Neural progenitor cell (in vitro differentiated cells): ENCODE measurements at regions not wholly inside any gene's neighbourhood (a gene's known extent, or its start where the extent isn't known, plus 50 kb on each side); places are given as distances from the start of the nearest gene placed in this dataset.

Source experiments
- DNase-seq: peaks from one replicate; pipeline ENCODE4 v3.0.0-alpha.2; 2016; ENCODE audit warnings: low spot score
- H2AFZ ChIP-seq: fragments of 200-600 bp; sonication (generic); replicated peaks from 2 replicates; pipeline ENCODE4 v1.6.1; 2016; ENCODE audit warnings: antibody characterized with exemption
- H3F3A ChIP-seq: fragments of 200-600 bp; sonication (generic); 2 replicates; pipeline ENCODE4 v1.6.1; 2016; ENCODE audit warnings: antibody characterized with exemption, low read depth
- H3K27ac ChIP-seq: fragments of 200-600 bp; sonication (generic); 2 replicates; pipeline ENCODE4 v1.5.1; 2016; ENCODE audit warnings: mild to moderate bottlenecking
- H3K27me3 ChIP-seq: fragments of 200-600 bp; sonication (generic); 2 replicates; pipeline ENCODE4 v1.6.1; 2016; ENCODE audit warnings: mild to moderate bottlenecking, moderate library complexity
- H3K36me3 ChIP-seq: fragments of 200-600 bp; sonication (generic); 2 replicates; pipeline ENCODE4 v1.5.1; 2016
- H3K4me1 ChIP-seq: fragments of 200-600 bp; sonication (generic); 2 replicates; pipeline ENCODE4 v1.6.1; 2016; ENCODE audit warnings: mixed run types
- H3K4me2 ChIP-seq: fragments of 200-600 bp; sonication (generic); 2 replicates; pipeline ENCODE4 v1.6.1; 2016
- H3K4me3 ChIP-seq: fragments of 200-600 bp; sonication (generic); 2 replicates; pipeline ENCODE4 v1.5.1; 2016
- H3K79me2 ChIP-seq: fragments of 200-600 bp; sonication (generic); 2 replicates; pipeline ENCODE4 v1.6.1; 2016; ENCODE audit warnings: low read depth
- H3K9ac ChIP-seq: fragments of 200-600 bp; sonication (generic); 2 replicates; pipeline ENCODE4 v1.6.1; 2016
- H3K9me3 ChIP-seq: fragments of 200-600 bp; sonication (generic); 2 replicates; pipeline ENCODE4 v1.5.1; 2016; ENCODE audit warnings: low read depth
- H4K20me1 ChIP-seq: fragments of 200-600 bp; sonication (generic); 2 replicates; pipeline ENCODE4 v1.6.1; 2016; ENCODE audit warnings: low read depth
- H3K27ac Mint-ChIP-seq: 3 replicates; pipeline ENCODE4 v1.8.0; 2021; ENCODE audit warnings: mixed read lengths
- H3K27me3 Mint-ChIP-seq: 2 replicates; pipeline ENCODE4 v1.8.0; 2022; ENCODE audit warnings: low read depth, mild to moderate bottlenecking, inconsistent platforms, moderate library complexity, mixed read lengths; ENCODE audit not compliant: insufficient read depth
- H3K36me3 Mint-ChIP-seq: 3 replicates; pipeline ENCODE4 v1.8.0; 2021; ENCODE audit warnings: mixed read lengths
- H3K4me1 Mint-ChIP-seq: 3 replicates; pipeline ENCODE4 v1.8.0; 2021; ENCODE audit warnings: mixed read lengths
- H3K4me3 Mint-ChIP-seq: 3 replicates; pipeline ENCODE4 v1.8.0; 2021; ENCODE audit warnings: mild to moderate bottlenecking, moderate library complexity, mixed read lengths
- H3K9me3 Mint-ChIP-seq: 3 replicates; pipeline ENCODE4 v1.8.0; 2020; ENCODE audit warnings: mixed read lengths
- EZH2 ChIP-seq: fragments of 200-600 bp; sonication (generic); IDR thresholded peaks from 2 replicates; pipeline ENCODE4 v1.6.1; 2017; ENCODE audit warnings: antibody characterized with exemption, mild to moderate bottlenecking, moderate library complexity
- EZH2phosphoT487 ChIP-seq: fragments of 200-600 bp; sonication (generic); IDR thresholded peaks from 2 replicates; pipeline ENCODE4 v1.6.1; 2017; ENCODE audit warnings: antibody characterized with exemption
- TF ChIP-seq, protein P1 (sequence below): fragments of 200-600 bp; sonication (generic); IDR thresholded peaks from 2 replicates; pipeline ENCODE4 v1.5.1; 2017; ENCODE audit warnings: antibody characterized with exemption, mild to moderate bottlenecking

GRCh38 chr13:74084375-74084935, 49.7 kb downstream of the KLF12 start:
- Mint-ChIP-seq H3K36me3 (peaks cover 38% of the 10 kb centered on the region), H3K27ac (no peak overlapping the region), H3K9me3 (peaks cover 27% of the 10 kb centered on the region), H3K4me1 (peaks cover 7% of the 10 kb centered on the region), H3K27me3 (no peaks in the 10 kb centered on the region), H3K4me3 (no peak overlapping the region)
- H3K9me3 ChIP-seq, result no peaks in the 10 kb centered on the region
- no peak for TF ChIP-seq EZH2
- TF ChIP-seq, protein P1, sequence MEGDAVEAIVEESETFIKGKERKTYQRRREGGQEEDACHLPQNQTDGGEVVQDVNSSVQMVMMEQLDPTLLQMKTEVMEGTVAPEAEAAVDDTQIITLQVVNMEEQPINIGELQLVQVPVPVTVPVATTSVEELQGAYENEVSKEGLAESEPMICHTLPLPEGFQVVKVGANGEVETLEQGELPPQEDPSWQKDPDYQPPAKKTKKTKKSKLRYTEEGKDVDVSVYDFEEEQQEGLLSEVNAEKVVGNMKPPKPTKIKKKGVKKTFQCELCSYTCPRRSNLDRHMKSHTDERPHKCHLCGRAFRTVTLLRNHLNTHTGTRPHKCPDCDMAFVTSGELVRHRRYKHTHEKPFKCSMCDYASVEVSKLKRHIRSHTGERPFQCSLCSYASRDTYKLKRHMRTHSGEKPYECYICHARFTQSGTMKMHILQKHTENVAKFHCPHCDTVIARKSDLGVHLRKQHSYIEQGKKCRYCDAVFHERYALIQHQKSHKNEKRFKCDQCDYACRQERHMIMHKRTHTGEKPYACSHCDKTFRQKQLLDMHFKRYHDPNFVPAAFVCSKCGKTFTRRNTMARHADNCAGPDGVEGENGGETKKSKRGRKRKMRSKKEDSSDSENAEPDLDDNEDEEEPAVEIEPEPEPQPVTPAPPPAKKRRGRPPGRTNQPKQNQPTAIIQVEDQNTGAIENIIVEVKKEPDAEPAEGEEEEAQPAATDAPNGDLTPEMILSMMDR, result no peak
- TF ChIP-seq EZH2phosphoT487, result no peak
- no peaks in the 10 kb centered on the region for H4K20me1 ChIP-seq
- no peak overlapping the region for H3K4me2 ChIP-seq
- H3F3A ChIP-seq, result no peaks in the 10 kb centered on the region
- H3K4me1 ChIP-seq, result peaks cover 5% of the 10 kb centered on the region
- no peak for DNase-seq
- H3K27me3 ChIP-seq, result no peaks in the 10 kb centered on the region
- no peak overlapping the region for H3K27ac ChIP-seq
- H3K9ac ChIP-seq, result no peak overlapping the region
- no peak overlapping the region for H3K4me3 ChIP-seq
- H3K79me2 ChIP-seq, result peaks cover 30% of the 10 kb centered on the region
- H3K36me3 ChIP-seq, result no peaks in the 10 kb centered on the region
- no peak overlapping the region for H2AFZ ChIP-seq

- H4K20me1 ChIP-seq, result no peaks in the 10 kb centered on the region
- H3K27ac ChIP-seq, result no peak overlapping the region
- DNase-seq, result no peak
- H3K4me1 ChIP-seq, result no peaks in the 10 kb centered on the region
- TF ChIP-seq EZH2phosphoT487 (no peak), EZH2 (no peak)
- TF ChIP-seq, protein P1, result no peak
- no peaks in the 10 kb centered on the region for H3F3A ChIP-seq
- H3K36me3 ChIP-seq, result no peaks in the 10 kb centered on the region
- H2AFZ ChIP-seq, result no peak overlapping the region
- no peak overlapping the region for H3K4me3 ChIP-seq
- no peaks in the 10 kb centered on the region for H3K27me3 Mint-ChIP-seq
- no peaks in the 10 kb centered on the region for H3K9me3 ChIP-seq
- no peak overlapping the region for H3K4me3 Mint-ChIP-seq
- peaks cover 41% of the 10 kb centered on the region for H3K36me3 Mint-ChIP-seq
- H3K27me3 ChIP-seq, result no peaks in the 10 kb centered on the region
- no peak overlapping the region for H3K9ac ChIP-seq
- H3K4me1 Mint-ChIP-seq, result peaks cover under 1% of the 10 kb centered on the region
- H3K27ac Mint-ChIP-seq, result no peak overlapping the region
- no peak overlapping the region for H3K4me2 ChIP-seq
- peaks cover 27% of the 10 kb centered on the region for H3K9me3 Mint-ChIP-seq
- H3K79me2 ChIP-seq, result peaks cover 30% of the 10 kb centered on the region
Observed at GRCh38 chr13:74082741-74083160, 51.5 kb downstream of the KLF12 start.

GRCh38 chr13:74080762-74081161, 53.4 kb downstream of the KLF12 start:
- H3K4me1 Mint-ChIP-seq, result no peaks in the 10 kb centered on the region
- H3K27ac Mint-ChIP-seq, result no peak overlapping the region
- TF ChIP-seq, protein P1, result no peak
- TF ChIP-seq EZH2 (no peak), EZH2phosphoT487 (no peak)

More at GRCh38 chr13:74080762-74081161, 53.4 kb downstream of the KLF12 start:
- Mint-ChIP-seq H3K9me3 (peaks cover 27% of the 10 kb centered on the region), H3K36me3 (peaks cover 35% of the 10 kb centered on the region), H3K27me3 (no peaks in the 10 kb centered on the region), H3K4me3 (no peak overlapping the region)
- H3K4me1 ChIP-seq, result peaks cover 5% of the 10 kb centered on the region
- H2AFZ ChIP-seq, result no peak overlapping the region
- H3K4me3 ChIP-seq, result no peak overlapping the region
- no peaks in the 10 kb centered on the region for H3K9me3 ChIP-seq
- no peaks in the 10 kb centered on the region for H4K20me1 ChIP-seq
- no peaks in the 10 kb centered on the region for H3F3A ChIP-seq
- H3K4me2 ChIP-seq, result no peak overlapping the region
- DNase-seq, result no peak
- H3K79me2 ChIP-seq, result peaks cover 24% of the 10 kb centered on the region
- no peak overlapping the region for H3K27ac ChIP-seq
- H3K9ac ChIP-seq, result no peak overlapping the region
- H3K27me3 ChIP-seq, result no peaks in the 10 kb centered on the region
- H3K36me3 ChIP-seq, result no peaks in the 10 kb centered on the region
